Lung (tissue), 11 donors: ENCODE measurements at regions not wholly inside any gene's neighbourhood (a gene's known extent, or its start where the extent isn't known, plus 50 kb on each side); places are given as distances from the start of the nearest gene placed in this dataset.
A peak's percentile ranks its signal among the peaks of the same experiment; 100 is the strongest.

ENCODE experiments used
- ATAC-seq: fragments of 200-7000 bp; cut with Tn5 transposase; one replicate; pipeline ENCODE4 v1.9.1; 2020; ENCODE audit warnings: moderate number of reproducible peaks; ENCODE audit not compliant: insufficient read depth, low FRiP score
- DNase-seq, 3 donors: peaks; one replicate each; pipeline ENCODE4 v3.0.0-alpha.2; 2013 to 2017
- H3K27ac ChIP-seq, 2 donors: one replicate each; pipeline ENCODE4 v1.5.1; 2013; ENCODE audit warnings: mild to moderate bottlenecking in 2 of 2, moderate library complexity in 2 of 2, control low read depth in 1 of 2, inconsistent platforms in 1 of 2, low read depth in 1 of 2, low read length in 1 of 2
- H3K27me3 ChIP-seq, 3 donors: one replicate each; pipeline ENCODE4 v1.5.1; 2013; ENCODE audit warnings: low read length in 2 of 3; ENCODE audit not compliant: control insufficient read depth in 3 of 3, insufficient read depth in 3 of 3
- H3K36me3 ChIP-seq, 4 donors: one replicate each; pipeline ENCODE4 v1.5.1; 2013; ENCODE audit warnings: low read length in 4 of 4, mild to moderate bottlenecking in 1 of 4, moderate library complexity in 1 of 4; ENCODE audit not compliant: control insufficient read depth in 4 of 4, insufficient read depth in 4 of 4
- H3K4me1 ChIP-seq, 5 donors: one replicate each; pipeline ENCODE4 v1.5.1; 2013; ENCODE audit warnings: low read length in 5 of 5, mild to moderate bottlenecking in 2 of 5, moderate library complexity in 1 of 5; ENCODE audit not compliant: control insufficient read depth in 5 of 5, insufficient read depth in 5 of 5
- H3K4me3 ChIP-seq: one replicate; pipeline ENCODE4 v1.5.1; 2013; ENCODE audit warnings: mild to moderate bottlenecking, control low read depth, moderate library complexity
- H3K9ac ChIP-seq, 2 donors: one replicate each; pipeline ENCODE4 v1.5.1; 2013; ENCODE audit warnings: low read length in 2 of 2, control low read depth in 1 of 2; ENCODE audit not compliant: insufficient read depth in 1 of 2
- H3K9me3 ChIP-seq, 4 donors: one replicate each; pipeline ENCODE4 v1.5.1; 2013; ENCODE audit warnings: low read length in 3 of 4, mild to moderate bottlenecking in 1 of 4, moderate library complexity in 1 of 4; ENCODE audit not compliant: control insufficient read depth in 4 of 4, insufficient read depth in 3 of 4
- WGBS, 2 donors: extraction: QIAGEN DNeasy Blood & Tissue Kit; methylation state at CpG; one replicate each; pipeline ENCODE4 v1.1.7; 2013; 5-methylcytosine and 5-hydroxymethylcytosine counted together
- TF ChIP-seq, protein P1 (sequence below): IDR thresholded peaks from 2 replicates; pipeline ENCODE4 v1.5.1; 2012; ENCODE audit warnings: mild to moderate bottlenecking; ENCODE audit errors: control extremely low read depth, extremely low read depth
- donor health status: control.
- donor health status: control.
- donor health status: Bipolar disorder and iron deficiency.
- donor health status: healthy.
- donor health status: DM: yes; HTN: yes; CAD: no.

DNA sequence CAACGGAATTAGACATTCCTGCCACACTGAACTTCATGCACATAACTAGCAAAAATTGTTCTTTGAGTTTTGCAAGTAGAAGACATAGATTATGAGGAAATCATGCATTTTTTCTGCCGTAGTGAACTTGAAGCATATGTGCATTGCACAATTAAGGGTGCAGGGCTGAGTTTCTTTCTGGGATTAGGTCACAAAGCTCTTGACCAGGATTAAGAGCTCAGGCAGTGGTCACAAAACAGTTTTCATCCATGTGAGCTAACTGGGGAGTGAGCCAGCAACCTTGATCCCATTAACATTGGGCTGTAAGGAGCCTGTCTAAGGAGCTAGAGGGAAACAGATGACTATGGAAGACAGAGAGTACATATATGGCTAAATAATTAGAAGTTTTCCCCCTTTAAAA is 143.7 kb downstream of the PMP22 start:
- Histone ChIP-seq H3K9ac (no peak overlapping the region), H3K27me3 (peaks cover 0 to 2% (median 0%) of the 10 kb centered on the region in 3 donors), H3K4me1 (peaks cover 0 to 1% (median 0%) of the 10 kb centered on the region in 5 donors), H3K36me3 (no peaks in the 10 kb centered on the region), H3K9me3 (peaks cover 0 to 2% (median 0%) of the 10 kb centered on the region in 4 donors), H3K27ac (no peak overlapping the region), H3K4me3 (no peak overlapping the region)
- no peak for ATAC-seq
- no peak for DNase-seq
- TF ChIP-seq, protein P1, sequence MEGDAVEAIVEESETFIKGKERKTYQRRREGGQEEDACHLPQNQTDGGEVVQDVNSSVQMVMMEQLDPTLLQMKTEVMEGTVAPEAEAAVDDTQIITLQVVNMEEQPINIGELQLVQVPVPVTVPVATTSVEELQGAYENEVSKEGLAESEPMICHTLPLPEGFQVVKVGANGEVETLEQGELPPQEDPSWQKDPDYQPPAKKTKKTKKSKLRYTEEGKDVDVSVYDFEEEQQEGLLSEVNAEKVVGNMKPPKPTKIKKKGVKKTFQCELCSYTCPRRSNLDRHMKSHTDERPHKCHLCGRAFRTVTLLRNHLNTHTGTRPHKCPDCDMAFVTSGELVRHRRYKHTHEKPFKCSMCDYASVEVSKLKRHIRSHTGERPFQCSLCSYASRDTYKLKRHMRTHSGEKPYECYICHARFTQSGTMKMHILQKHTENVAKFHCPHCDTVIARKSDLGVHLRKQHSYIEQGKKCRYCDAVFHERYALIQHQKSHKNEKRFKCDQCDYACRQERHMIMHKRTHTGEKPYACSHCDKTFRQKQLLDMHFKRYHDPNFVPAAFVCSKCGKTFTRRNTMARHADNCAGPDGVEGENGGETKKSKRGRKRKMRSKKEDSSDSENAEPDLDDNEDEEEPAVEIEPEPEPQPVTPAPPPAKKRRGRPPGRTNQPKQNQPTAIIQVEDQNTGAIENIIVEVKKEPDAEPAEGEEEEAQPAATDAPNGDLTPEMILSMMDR, result no peak
- 62 to 77% methylated on average over 2 of the region's 2 CpGs for WGBS, 2 donors

DNA sequence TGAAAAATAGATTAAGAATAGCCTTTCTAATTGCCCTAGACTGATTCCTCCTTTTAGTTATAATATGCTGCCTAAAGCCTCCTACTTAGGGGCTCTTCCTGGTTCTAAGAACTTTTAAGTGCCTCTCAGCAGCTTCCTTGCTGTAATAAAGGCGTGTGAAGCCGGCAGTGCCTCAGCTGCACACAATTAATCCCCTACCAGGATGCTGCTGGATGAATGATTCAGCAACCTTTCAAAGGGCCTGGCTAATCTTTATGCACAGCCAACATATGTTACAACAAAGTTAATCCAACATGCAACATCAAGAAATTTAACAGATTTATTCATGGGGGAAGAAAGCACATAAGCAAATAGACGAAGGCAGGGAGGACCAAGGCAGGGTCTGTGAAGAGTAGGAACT is 145.2 kb downstream of the PMP22 start:
- no peak overlapping the region for H3K27ac ChIP-seq
- ATAC-seq (no peak), DNase-seq (peak in 1 of 3 donors; percentile 31)
- peaks cover 0 to 8% (median 5%) of the 10 kb centered on the region in 4 donors for H3K9me3 ChIP-seq
- H3K4me1 ChIP-seq, result peaks cover 0 to 1% (median 0%) of the 10 kb centered on the region in 5 donors
- WGBS, 2 donors, result 56 to 67% methylated on average over 3 of the region's 3 CpGs
- H3K9ac ChIP-seq, result no peak overlapping the region
- H3K4me3 ChIP-seq, result no peak overlapping the region
- H3K36me3 ChIP-seq, result no peaks in the 10 kb centered on the region
- TF ChIP-seq, protein P1, result no peak
- peaks cover 0 to 2% (median 0%) of the 10 kb centered on the region in 3 donors for H3K27me3 ChIP-seq

- H3K27me3 ChIP-seq, result no peaks in the 10 kb centered on the region
- peaks cover 0 to 8% (median 6%) of the 10 kb centered on the region in 4 donors for H3K9me3 ChIP-seq
- WGBS, 2 donors, result 72 to 81% methylated on average over 2 of the region's 2 CpGs
- ATAC-seq (no peak), DNase-seq (no peak)
- H3K27ac ChIP-seq, result no peak overlapping the region
- H3K36me3 ChIP-seq, result no peaks in the 10 kb centered on the region
- H3K9ac ChIP-seq, result no peak overlapping the region
- peaks cover 0 to 13% (median 0%) of the 10 kb centered on the region in 5 donors for H3K4me1 ChIP-seq
- TF ChIP-seq, protein P1, result no peak
- no peak overlapping the region for H3K4me3 ChIP-seq
Observed at GRCh38 chr17:15117239-15117638, 147.9 kb downstream of the PMP22 start.
